ENCODE measurements at regions not wholly inside any gene's neighbourhood (a gene's known extent, or its start where the extent isn't known, plus 50 kb on each side); places are given as distances from the start of the nearest gene placed in this dataset.

- no peak for TF ChIP-seq CTCF (IDR thresholded peaks at IDR 0.05; ENCODE audit: poor library complexity)
- no peak for TF ChIP-seq EZH2phosphoT487 (IDR thresholded peaks at IDR 0.05; ENCODE audit: low read depth, severe bottlenecking, unreplicated experiment)
Measured at GRCh38 chr6:22401932-22402331, 105.1 kb upstream of the PRL start.
